GM18861 (cell line): ENCODE measurements at regions not wholly inside any gene's neighbourhood (a gene's known extent, or its start where the extent isn't known, plus 50 kb on each side); places are given as distances from the start of the nearest gene placed in this dataset.

Experiments used
- ATAC-seq: cut with Tn5 transposase; IDR thresholded peaks from one replicate; pipeline ENCODE4 v1.9.1; 2021; ENCODE audit not compliant: unreplicated experiment

GRCh38 chr16:73483934-73484711 lies 436.2 kb upstream of the ZFHX3 start:
- ATAC-seq: no peak

DNA sequence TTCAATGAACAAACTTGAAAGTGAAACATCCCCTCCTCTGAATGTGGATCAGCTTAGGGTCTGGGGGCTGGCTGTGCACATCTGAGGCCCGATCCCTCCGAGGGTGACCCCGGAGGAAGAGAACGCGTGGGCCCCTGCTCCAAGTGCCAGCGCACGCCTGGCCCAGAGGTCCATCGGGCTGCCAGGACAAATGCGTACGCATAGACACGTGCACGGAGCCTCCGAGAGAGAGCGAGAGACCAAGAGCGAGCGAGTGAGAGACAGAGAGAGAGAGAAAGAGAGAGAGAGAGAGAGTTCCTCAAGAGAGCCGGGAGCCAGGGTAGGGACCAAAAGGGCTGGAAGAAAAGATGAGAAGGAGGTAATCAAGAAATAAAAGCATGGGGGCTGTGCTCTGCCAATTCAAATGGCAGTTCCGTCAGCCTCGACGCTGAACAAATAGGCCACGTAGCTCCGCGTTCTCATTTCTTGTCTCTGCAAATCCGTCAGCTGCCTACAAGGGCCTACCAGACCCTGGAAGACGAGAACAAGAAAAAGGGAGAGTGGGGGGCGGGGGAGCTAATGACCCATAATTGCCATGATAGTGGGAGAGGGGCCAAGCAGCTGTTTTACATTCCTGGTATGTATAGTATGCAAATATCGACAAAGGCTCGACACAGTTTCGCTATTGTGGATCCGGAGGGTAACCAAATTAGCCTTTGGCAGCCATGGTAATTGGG lies 435.3 kb upstream of the ZFHX3 start:
- no peak for ATAC-seq

DNA sequence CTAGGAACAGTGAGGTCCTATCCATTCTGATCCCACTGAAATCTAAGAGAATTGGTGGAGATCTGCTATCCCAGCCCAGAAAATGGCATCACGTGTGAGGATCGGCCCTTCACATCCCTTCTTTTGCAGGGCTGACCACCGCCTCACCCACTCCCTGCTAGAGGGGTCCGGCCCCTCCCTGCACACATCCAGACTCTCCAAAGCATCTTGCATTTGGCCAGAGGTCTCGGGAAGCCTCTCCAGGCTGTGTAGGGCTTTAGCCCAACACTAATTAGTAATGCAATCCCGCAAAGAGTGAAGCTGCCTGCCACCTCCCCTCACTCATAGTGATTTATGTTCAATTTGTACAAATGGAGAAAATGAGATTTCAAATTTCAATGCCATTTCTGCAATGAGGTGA lies 434.4 kb upstream of the ZFHX3 start:
- ATAC-seq: no peak

DNA sequence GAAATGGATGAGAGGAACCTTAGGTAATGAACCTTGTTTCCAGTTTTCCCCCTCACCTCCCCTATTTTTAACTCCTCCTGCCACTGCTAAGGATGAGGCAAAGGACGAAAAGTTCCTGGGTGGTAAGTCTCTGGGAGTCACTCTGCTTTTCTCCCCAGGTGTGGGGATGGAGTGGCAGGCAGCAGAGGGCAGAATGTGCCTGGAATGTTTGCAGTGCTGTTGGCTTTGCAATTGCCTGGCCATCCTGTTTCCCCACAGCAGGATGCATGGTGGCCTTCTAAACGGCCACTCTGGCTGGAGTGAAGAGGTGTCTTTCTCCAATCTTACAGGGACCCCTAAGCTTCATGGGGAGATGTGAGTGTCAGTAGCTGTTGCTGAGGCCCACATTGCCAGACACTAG lies 432.5 kb upstream of the ZFHX3 start:
- ATAC-seq: no peak

GRCh38 chr16:73473713-73474112 lies 425.8 kb upstream of the ZFHX3 start:
- no peak for ATAC-seq

- no peak for ATAC-seq
Measured at GRCh38 chr16:73464834-73465233, 416.9 kb upstream of the ZFHX3 start.

- ATAC-seq: no peak
Measured at GRCh38 chr16:73459586-73459985, 411.7 kb upstream of the ZFHX3 start.

- ATAC-seq: no peak
Measured at GRCh38 chr16:73457851-73458250, 409.9 kb upstream of the ZFHX3 start.

DNA sequence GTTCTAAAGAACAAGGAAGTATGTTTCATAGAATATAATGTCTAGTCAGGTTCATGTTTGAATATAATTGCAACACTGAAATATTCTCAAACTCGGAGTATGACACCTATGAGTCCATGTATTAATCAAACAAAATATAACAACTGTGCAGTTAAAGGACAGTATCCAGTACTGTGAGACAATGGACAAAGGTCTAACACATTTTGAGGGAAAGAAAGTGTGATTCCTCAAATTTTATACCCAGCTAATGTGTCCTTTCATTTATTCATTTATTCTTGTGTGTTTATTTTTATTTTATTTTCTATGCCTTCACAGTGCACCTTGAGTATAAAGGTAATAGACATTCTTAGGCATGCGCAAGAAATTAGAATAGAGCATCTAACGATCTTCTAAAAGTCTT lies 401.0 kb upstream of the ZFHX3 start:
- no peak for ATAC-seq

DNA sequence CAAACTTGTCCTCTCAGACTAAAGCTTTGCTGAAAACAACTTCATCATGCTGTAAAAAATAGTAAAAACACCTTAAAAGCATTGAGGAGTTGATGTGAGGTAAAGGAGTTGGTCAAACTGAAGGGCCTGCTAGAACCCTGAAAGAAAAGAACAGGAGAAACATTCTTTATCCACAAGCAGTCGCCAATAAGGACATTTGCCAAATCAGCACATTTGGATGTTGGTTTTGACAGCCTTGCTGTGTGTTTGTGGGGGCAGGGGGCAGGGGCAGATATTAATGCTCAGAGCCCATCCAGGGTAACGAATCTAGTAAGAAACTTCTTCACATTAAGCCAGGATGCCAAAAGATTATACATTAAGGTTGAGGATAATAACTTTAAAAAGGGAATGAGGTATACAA lies 399.9 kb upstream of the ZFHX3 start:
- no peak for ATAC-seq

DNA sequence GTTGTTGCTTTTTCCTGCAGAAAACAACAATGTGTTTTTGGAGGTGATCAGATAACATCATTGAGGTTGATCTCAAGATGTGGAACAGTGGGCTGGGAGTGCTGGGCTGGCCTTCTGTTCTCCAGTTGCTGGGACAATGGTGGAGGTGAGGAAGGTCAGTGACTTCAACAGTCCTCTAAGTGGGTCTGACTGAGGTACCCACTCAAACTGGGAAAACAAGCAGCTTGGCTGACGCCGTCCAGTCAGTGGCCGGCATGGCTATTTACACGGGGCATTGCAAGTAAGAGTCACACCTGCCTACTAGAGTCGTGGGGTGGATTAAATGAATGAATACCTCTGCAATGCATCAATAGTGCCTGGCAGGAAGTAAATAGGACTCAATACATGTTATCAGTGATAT lies 386.7 kb upstream of the ZFHX3 start:
- no peak for ATAC-seq

- no peak for ATAC-seq
Measured at GRCh38 chr16:73433731-73434307, 385.9 kb upstream of the ZFHX3 start.

DNA sequence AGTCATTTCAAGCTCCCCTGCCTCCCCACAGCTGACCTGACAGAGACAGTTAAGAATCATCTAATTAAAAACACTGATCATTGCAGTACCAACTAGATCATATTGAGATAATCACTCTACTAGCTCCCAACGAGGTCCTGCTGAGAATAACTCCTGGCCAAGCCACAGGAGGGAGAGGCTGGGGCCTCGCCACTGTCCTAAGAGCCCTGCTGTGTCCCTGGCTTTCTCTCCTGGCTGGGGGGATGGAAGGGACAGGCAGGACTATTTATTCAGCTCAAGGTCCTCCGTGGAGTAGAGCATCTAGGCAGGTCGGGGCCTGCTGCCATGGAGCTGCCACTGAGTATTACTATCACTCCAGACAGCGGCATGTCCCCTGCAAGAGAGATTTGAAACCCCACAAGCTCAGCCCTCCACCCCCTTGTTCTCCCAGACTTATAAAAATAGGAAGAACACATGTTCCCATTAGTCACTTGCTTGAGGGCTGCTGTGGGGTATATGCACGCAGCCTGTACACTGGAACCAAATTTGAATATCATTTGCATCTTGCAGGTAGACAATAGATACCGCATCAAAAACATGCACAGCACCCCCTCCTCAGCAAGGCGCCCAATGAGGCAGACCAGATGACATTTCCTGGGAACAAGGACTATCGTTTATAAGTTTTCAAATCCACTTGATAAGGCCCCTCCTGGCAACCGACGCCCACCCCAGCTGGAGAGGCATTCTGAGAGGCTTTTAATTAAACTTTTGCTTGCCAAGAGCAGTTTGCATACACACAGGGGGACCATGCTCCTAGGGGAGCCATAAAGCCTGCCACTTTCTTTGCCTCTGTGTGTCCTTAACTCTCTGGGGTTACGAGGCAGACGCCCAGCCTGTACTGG lies 385.2 kb upstream of the ZFHX3 start:
- ATAC-seq: no peak

- ATAC-seq: no peak
Measured at GRCh38 chr16:73430138-73430537, 382.2 kb upstream of the ZFHX3 start.

- ATAC-seq: no peak
Measured at GRCh38 chr16:73428121-73428520, 380.2 kb upstream of the ZFHX3 start.

DNA sequence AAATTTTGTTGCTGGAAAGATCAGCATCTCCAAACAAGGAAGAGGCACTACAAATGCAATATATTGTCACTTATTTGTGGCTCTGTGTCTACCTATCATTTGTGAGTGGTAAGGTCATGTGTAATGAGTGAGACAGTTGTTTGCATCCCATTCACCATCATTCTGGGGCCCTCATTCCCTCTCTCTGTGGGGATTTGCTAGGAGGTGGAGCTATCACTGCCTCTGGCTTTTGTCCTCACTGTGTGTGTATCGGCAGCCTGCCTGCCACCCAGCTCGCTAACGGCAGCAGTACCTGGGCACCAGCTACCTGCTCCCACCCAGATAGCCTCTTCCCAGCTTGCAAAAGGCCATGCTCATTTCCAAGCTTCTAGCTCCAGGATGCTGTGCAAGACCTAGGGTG lies 379.2 kb upstream of the ZFHX3 start:
- ATAC-seq: no peak

DNA sequence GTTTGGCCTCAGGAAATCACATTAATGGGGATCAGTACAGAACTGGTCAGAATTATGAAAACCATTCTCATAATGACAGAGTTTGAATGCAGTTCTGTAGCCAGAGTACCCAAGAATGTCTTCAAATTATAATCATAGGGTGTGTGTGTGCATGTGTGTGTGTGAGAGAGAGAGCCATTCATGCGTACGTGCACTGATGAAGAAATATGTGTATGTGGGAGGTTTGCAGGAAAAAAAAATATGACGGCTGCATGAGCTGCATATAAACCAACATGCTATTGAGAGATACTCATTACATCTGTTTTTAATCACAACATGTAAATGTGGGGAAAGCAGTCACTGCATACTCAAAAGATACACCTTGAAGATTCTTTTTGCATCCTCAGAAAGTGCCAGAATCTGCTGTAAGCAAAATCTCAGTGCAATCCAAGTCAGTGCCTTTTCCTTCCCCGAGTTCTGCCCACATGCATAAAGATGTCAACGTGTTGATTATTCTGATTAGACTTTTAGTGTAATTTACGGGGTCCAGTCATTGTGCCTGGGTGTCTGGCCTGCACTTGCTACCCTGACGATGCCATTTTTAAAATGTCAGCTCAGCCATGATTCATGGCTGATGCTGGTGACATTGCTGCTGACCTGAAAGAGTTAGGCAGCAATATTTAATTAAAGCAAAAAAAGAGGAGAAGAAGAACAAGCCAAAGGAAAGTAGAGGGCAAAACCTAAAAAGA lies 378.7 kb upstream of the ZFHX3 start:
- no peak for ATAC-seq

DNA sequence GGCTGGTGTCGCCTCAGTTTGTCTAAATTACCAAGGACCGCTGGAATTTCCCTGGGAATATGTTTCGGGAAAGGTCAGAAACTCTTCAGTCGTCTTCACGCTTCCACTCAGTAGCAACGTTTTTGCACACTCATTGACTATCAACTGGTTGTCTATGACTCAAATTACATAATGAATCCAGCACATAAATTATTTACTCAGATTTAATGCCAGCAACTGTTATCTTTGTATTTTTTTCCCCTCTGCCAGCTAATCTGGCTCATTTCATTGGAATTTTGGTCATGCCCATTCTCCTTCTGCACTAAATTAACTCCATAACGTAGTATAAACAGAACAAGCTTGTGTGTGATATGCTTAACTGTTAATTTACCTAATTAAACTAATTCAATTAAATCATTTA lies 372.7 kb upstream of the ZFHX3 start:
- ATAC-seq: no peak

DNA sequence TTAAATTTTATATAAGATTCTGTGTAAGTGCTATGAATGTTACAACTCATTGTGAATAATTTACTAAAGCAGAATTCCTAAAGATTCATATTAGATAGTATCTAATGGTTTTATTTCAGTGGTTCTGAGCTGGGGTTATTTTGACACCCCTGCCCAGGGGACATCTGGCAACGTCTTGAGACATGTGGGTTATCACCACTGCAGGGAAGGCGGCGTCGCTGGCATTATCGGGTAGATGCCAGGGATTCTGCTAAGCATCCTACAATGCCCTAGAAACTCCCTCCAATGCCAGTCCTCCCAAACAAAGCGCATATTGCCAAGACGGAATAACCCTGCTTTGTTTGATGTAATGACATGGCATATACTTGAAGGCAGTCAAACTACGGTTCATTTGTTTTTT lies 372.3 kb upstream of the ZFHX3 start:
- ATAC-seq: no peak

GRCh38 chr16:73418691-73419090 lies 370.8 kb upstream of the ZFHX3 start:
- no peak for ATAC-seq

- no peak for ATAC-seq
Measured at GRCh38 chr16:73418051-73418450, 370.1 kb upstream of the ZFHX3 start.
